NCI-H345 (cell line): ENCODE measurements at regions not wholly inside any gene's neighbourhood (a gene's known extent, or its start where the extent isn't known, plus 50 kb on each side); places are given as distances from the start of the nearest gene placed in this dataset.

Experiments used
- DNase-seq: peaks from one replicate; lab custom pipeline; 2025; lab: John Stamatoyannopoulos, UW

GRCh38 chr2:145721681-145722080, 1201.8 kb upstream of the ZEB2 start:
- no peak for DNase-seq

- no peak for DNase-seq
Observed at GRCh38 chr2:145715601-145716000, 1195.7 kb upstream of the ZEB2 start.

GRCh38 chr2:145710303-145710702, 1190.4 kb upstream of the ZEB2 start:
- no peak for DNase-seq

- DNase-seq, result no peak
Observed at GRCh38 chr2:145702305-145702704, 1182.4 kb upstream of the ZEB2 start.

- DNase-seq, result no peak
Observed at GRCh38 chr2:145692971-145693478, 1173.1 kb upstream of the ZEB2 start.

GRCh38 chr2:145691659-145692058, 1171.7 kb upstream of the ZEB2 start:
- DNase-seq, result no peak

GRCh38 chr2:145690183-145690778, 1170.4 kb upstream of the ZEB2 start:
- DNase-seq, result no peak

- no peak for DNase-seq
Observed at GRCh38 chr2:145689277-145689676, 1169.4 kb upstream of the ZEB2 start.

GRCh38 chr2:145688156-145688555, 1168.2 kb upstream of the ZEB2 start:
- DNase-seq, result no peak

GRCh38 chr2:145687442-145688134, 1167.7 kb upstream of the ZEB2 start:
- DNase-seq, result no peak

GRCh38 chr2:145685383-145686050, 1165.6 kb upstream of the ZEB2 start:
- DNase-seq, result no peak

- DNase-seq, result no peak
Observed at GRCh38 chr2:145682546-145683157, 1162.7 kb upstream of the ZEB2 start.

- no peak for DNase-seq
Observed at GRCh38 chr2:145680276-145680675, 1160.4 kb upstream of the ZEB2 start.

- DNase-seq, result no peak
Observed at GRCh38 chr2:145677371-145677770, 1157.5 kb upstream of the ZEB2 start.

GRCh38 chr2:145674705-145675104, 1154.8 kb upstream of the ZEB2 start:
- no peak for DNase-seq

- DNase-seq, result no peak
Observed at GRCh38 chr2:145669301-145669700, 1149.4 kb upstream of the ZEB2 start.

GRCh38 chr2:145666552-145666951, 1146.6 kb upstream of the ZEB2 start:
- DNase-seq, result no peak

- DNase-seq, result no peak
Observed at GRCh38 chr2:145657265-145657664, 1137.3 kb upstream of the ZEB2 start.

- no peak for DNase-seq
Observed at GRCh38 chr2:145655165-145655765, 1135.3 kb upstream of the ZEB2 start.

GRCh38 chr2:145654746-145655145, 1134.8 kb upstream of the ZEB2 start:
- no peak for DNase-seq

- DNase-seq, result no peak
Observed at GRCh38 chr2:145654156-145654555, 1134.2 kb upstream of the ZEB2 start.

GRCh38 chr2:145653553-145653952, 1133.6 kb upstream of the ZEB2 start:
- no peak for DNase-seq
